ENCODE measurements at regions not wholly inside any gene's neighbourhood (a gene's known extent, or its start where the extent isn't known, plus 50 kb on each side); places are given as distances from the start of the nearest gene placed in this dataset.
"Not testable (repeated sequence)": the region's sequence is repeated elsewhere in the genome, so short reads cannot be mapped to it uniquely, and the experiment has no call there.

GRCh38 chr6:1445650-1446330 lies 56.4 kb downstream of the FOXF2 start:
- DNase-seq: no peak
- ATAC-seq: no peak
- intact Hi-C loops (cut with DNase I, micrococcal nuclease): no loop called here

GRCh38 chr6:1449896-1450295 lies 60.5 kb downstream of the FOXF2 start:
- DNase-seq (no peak), ATAC-seq (no peak)
- intact Hi-C loops (cut with DNase I, micrococcal nuclease): no loop called here

GRCh38 chr6:1453024-1453423 lies 63.6 kb downstream of the FOXF2 start:
- intact Hi-C loops (cut with DNase I, micrococcal nuclease): no loop called here
- no peak for DNase-seq
- ATAC-seq: no peak

GRCh38 chr6:1456816-1457215 lies 67.4 kb downstream of the FOXF2 start:
- intact Hi-C loops (cut with DNase I, micrococcal nuclease); DNase-seq; ATAC-seq: not testable (repeated sequence)

- intact Hi-C loops (cut with DNase I, micrococcal nuclease): no loop called here
- no peak for ATAC-seq
Observed at GRCh38 chr6:1461207-1461606, 71.8 kb downstream of the FOXF2 start.

GRCh38 chr6:1461736-1462135 lies 72.4 kb downstream of the FOXF2 start:
- ATAC-seq (no peak), DNase-seq (no peak)
- intact Hi-C loops (cut with DNase I, micrococcal nuclease): no loop called here

More at GRCh38 chr6:1461207-1461606, 71.8 kb downstream of the FOXF2 start:
- no peak for DNase-seq

- no peak for ATAC-seq
- intact Hi-C loops (cut with DNase I, micrococcal nuclease): no loop called here
Observed at GRCh38 chr6:1463275-1463674, 73.9 kb downstream of the FOXF2 start.

GRCh38 chr6:1463751-1464426 lies 74.5 kb downstream of the FOXF2 start:
- intact Hi-C loops (cut with DNase I, micrococcal nuclease): no loop called here
- no peak for DNase-seq
- ATAC-seq: no peak

More at GRCh38 chr6:1463275-1463674, 73.9 kb downstream of the FOXF2 start:
- no peak for DNase-seq

- no peak for DNase-seq
- intact Hi-C loops (cut with DNase I, micrococcal nuclease): no loop called here
- no peak for ATAC-seq
Observed at GRCh38 chr6:1464781-1465370, 75.5 kb downstream of the FOXF2 start.

- ATAC-seq: no peak
- DNase-seq: no peak
- intact Hi-C loops (cut with DNase I, micrococcal nuclease): no loop called here
Observed at GRCh38 chr6:1468126-1468525, 78.8 kb downstream of the FOXF2 start.

GRCh38 chr6:1470040-1470439 lies 80.7 kb downstream of the FOXF2 start:
- intact Hi-C loops (cut with DNase I, micrococcal nuclease): no loop called here
- DNase-seq (no peak), ATAC-seq (no peak)

- intact Hi-C loops (cut with DNase I, micrococcal nuclease): no loop called here
- no peak for ATAC-seq
- DNase-seq: no peak
Observed at GRCh38 chr6:1472643-1473042, 83.3 kb downstream of the FOXF2 start.

- no peak for DNase-seq
- intact Hi-C loops (cut with DNase I, micrococcal nuclease): no loop called here
- no peak for ATAC-seq
Observed at GRCh38 chr6:1473166-1473565, 83.8 kb downstream of the FOXF2 start.

GRCh38 chr6:1473598-1473997 lies 84.2 kb downstream of the FOXF2 start:
- DNase-seq (no peak), ATAC-seq (no peak)
- intact Hi-C loops (cut with DNase I, micrococcal nuclease): no loop called here

- intact Hi-C loops (cut with DNase I, micrococcal nuclease): no loop called here
- ATAC-seq: no peak
- DNase-seq: no peak
Observed at GRCh38 chr6:1474205-1474604, 84.8 kb downstream of the FOXF2 start.

- intact Hi-C loops (cut with DNase I, micrococcal nuclease): no loop called here
- no peak for DNase-seq
- ATAC-seq: no peak
Observed at GRCh38 chr6:1475174-1475573, 85.8 kb downstream of the FOXF2 start.

- ATAC-seq: no peak
- intact Hi-C loops (cut with DNase I, micrococcal nuclease): no loop called here
- DNase-seq: no peak
Observed at GRCh38 chr6:1477432-1478090, 88.2 kb downstream of the FOXF2 start.

- intact Hi-C loops (cut with DNase I, micrococcal nuclease); ATAC-seq; DNase-seq: not testable (repeated sequence)
Observed at GRCh38 chr6:1478163-1478826, 88.9 kb downstream of the FOXF2 start.

- intact Hi-C loops (cut with DNase I, micrococcal nuclease): no loop called here
- DNase-seq: no peak
- no peak for ATAC-seq
Observed at GRCh38 chr6:1479095-1479494, 89.7 kb downstream of the FOXF2 start.
